ENCODE measurements at regions not wholly inside any gene's neighbourhood (a gene's known extent, or its start where the extent isn't known, plus 50 kb on each side); places are given as distances from the start of the nearest gene placed in this dataset.

DNA sequence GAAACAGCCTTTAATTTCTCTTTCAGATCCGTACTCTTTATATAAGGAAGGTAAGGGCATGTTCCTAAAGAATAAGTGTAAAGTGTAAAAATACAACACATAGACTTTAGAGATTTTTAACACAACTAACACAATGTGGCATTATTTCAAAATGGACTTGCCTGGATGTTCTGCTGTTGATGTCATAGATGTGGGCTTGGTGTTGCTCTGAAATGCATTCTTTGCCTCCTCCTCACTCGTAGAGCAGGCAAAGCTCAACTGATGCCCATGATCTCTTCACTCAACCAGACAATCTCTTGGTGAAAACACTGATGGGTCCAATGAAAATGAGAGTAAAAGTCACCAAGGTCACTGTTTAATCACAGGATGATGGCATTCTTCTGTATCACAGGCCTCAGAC lies 174.2 kb upstream of the TCERG1L start:
- DNase-seq (ENCODE audit: low spot score): no peak

GRCh38 chr10:131487822-131488221 lies 176.3 kb upstream of the TCERG1L start:
- no peak for DNase-seq (ENCODE audit: low spot score)

- no peak for DNase-seq (ENCODE audit: low spot score)
Measured at GRCh38 chr10:131490991-131491594, 179.6 kb upstream of the TCERG1L start.

- DNase-seq (ENCODE audit: low spot score): no peak
Measured at GRCh38 chr10:131492211-131492857, 180.8 kb upstream of the TCERG1L start.

DNA sequence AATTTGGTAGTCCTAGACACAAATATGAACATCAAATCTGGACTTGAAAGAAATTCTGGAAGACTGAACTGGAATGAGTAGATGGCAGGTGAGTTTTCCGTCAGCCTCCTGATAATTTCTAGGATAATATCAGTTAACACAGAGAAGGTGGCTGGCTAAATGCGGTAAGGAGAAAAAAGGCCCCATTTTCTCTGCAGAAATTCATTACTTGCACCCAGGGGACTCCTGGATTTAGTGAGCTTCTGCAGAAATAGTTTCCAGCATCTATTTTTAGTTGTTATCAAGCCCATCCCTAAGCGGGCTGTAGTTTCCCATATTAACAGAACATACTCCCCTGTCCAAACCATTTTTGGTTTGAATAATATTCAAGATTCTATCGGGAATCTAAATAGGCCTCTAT lies 181.9 kb upstream of the TCERG1L start:
- no peak for DNase-seq (ENCODE audit: low spot score)

DNA sequence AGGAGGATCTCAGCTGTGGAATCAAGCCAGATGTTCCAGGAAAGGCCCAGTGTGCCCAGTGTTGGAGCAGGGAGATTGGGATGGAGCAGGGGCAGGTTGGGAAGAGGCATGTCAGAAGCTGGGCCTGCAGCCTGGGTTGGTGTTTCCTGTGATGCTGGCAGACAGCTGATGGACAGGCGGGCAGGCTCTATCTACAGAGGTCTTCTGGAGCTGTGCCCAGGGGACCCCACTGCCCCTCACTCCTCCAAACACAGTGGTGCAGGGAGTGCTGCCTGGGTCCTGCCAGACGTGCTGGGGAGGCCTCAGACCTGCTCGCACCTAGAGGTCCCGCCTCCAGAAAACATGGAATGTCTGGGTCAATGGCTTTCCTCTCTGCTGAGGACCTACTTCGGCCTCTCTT lies 182.9 kb upstream of the TCERG1L start:
- DNase-seq (ENCODE audit: low spot score): no peak

DNA sequence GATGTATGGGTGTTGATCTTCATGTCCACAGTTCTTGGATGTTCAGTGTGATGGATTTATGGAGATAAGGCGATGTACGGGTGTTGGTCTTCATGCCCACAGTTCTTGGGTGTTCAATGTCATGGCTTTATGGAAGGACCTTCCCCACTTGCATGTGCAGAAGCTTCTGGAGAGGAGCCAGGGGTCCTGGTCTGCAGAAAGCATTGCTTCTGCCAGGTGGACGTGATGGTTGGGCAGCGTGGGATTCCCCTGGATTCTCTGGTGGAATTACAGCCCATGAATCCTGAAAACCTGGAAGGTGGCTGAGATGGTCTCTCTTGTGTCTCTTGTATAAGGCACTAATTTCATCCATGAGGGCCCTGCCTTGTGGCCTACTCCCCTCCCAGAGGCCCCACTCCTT lies 183.7 kb upstream of the TCERG1L start:
- DNase-seq (ENCODE audit: low spot score): no peak

DNA sequence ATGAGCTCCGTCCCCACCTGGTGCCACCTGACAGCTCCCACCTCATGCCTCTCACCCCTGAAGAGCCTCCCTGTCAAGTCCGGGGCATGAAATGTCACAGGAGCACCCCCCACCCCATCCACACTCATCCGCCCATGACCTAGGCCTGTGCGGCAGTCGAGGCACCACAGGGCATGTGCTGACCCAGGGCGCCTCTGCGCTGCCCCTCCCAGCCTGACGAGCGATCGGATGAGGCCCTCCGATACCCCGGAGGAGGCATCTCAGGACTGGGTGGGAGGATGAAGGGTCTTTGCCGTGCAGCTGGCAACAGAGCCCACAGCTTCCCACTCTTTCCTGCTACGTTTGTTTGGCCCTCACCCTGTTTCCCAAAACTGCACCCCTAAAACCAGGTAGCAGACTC lies 184.4 kb upstream of the TCERG1L start:
- DNase-seq (ENCODE audit: low spot score): no peak

- no peak for DNase-seq (ENCODE audit: low spot score)
Measured at GRCh38 chr10:131496351-131497052, 185.0 kb upstream of the TCERG1L start.

DNA sequence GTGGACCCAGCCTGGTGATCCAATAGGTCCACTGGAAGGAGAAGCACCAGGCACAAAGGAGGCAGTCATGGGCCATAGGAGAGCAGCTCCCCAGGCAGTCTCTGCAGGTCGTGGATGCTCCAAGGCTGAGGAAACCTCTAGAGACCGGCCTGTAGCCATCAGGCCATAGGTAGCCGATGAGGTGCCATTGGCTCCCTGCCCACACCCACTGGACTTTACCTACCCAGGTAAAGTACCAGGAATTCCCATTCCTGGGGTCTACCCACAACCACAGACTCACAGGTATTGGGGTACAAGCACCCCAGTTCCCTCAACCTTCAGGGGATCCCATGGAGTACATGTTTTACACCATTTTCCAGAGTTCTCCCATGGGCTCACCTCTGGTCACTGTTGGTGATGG lies 188.0 kb upstream of the TCERG1L start:
- DNase-seq (ENCODE audit: low spot score): no peak

GRCh38 chr10:131500181-131500580 lies 188.7 kb upstream of the TCERG1L start:
- no peak for DNase-seq (ENCODE audit: low spot score)

DNA sequence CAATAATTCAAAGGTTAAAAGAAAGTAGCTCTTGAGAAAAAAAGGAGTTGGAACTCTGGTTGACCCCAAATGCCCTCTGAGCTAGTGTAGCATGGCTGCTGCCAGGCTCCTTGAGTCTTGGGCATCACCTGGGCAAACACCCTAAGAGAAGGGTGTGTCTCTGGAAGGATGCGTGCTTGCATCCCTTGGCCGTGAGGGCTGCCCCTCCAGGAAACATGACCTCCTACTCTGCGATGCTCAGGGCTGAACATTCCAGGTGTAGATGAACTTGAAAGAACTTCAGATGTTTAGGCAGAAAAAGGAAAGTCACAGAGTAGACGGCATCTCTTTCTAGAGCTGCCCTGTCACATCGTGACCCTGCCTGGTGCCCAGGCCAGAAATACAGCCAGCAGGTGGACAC lies 189.4 kb upstream of the TCERG1L start:
- DNase-seq (ENCODE audit: low spot score): no peak

GRCh38 chr10:131503992-131504391 lies 192.5 kb upstream of the TCERG1L start:
- DNase-seq (ENCODE audit: low spot score): no peak

DNA sequence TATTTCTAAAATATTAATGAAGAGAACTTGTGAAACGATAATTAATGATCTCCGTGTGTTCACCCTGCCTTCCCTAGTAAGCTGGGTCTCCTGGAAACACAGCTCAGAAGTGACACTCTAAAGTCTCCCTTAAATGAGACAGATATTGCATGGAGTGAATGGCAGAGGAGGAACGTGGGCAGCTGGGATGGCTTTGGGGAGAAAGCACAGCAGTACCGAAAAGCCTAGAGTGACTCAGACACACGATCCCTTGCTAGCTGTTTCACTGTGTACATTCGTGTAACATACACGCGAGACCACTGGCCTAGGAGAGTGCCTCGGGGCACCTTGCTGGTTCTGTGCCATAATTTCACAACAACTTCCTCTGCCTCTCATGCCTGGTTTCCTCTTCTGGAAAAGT lies 199.9 kb upstream of the TCERG1L start:
- no peak for DNase-seq (ENCODE audit: low spot score)

GRCh38 chr10:131512852-131513251 lies 201.3 kb upstream of the TCERG1L start:
- DNase-seq (ENCODE audit: low spot score): no peak

GRCh38 chr10:131513445-131513844 lies 201.9 kb upstream of the TCERG1L start:
- no peak for DNase-seq (ENCODE audit: low spot score)

GRCh38 chr10:131513901-131514300 lies 202.4 kb upstream of the TCERG1L start:
- DNase-seq (ENCODE audit: low spot score): no peak

DNA sequence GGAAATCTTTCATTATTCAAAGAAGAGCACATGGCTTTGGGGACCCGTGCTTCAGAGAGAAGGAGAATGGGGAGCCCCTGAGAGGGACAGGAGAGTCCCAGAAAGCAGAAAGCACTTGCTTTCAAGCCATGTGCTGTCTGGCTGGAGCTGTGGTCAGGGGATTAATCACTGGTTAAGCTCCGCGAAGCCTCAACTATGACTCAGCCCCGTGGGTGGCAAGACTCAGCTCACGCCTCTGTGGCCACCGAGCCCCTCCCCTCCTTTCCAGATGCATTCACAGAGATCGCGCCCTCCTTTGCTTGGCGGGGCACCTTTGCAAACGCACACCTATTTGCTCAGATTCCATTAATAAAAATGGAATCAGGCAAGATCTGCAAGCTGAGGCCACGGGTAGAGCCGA lies 202.9 kb upstream of the TCERG1L start:
- DNase-seq (ENCODE audit: low spot score): no peak

GRCh38 chr10:131516285-131516684 lies 204.8 kb upstream of the TCERG1L start:
- no peak for DNase-seq (ENCODE audit: low spot score)

- no peak for DNase-seq (ENCODE audit: low spot score)
Measured at GRCh38 chr10:131517781-131518180, 206.3 kb upstream of the TCERG1L start.

DNA sequence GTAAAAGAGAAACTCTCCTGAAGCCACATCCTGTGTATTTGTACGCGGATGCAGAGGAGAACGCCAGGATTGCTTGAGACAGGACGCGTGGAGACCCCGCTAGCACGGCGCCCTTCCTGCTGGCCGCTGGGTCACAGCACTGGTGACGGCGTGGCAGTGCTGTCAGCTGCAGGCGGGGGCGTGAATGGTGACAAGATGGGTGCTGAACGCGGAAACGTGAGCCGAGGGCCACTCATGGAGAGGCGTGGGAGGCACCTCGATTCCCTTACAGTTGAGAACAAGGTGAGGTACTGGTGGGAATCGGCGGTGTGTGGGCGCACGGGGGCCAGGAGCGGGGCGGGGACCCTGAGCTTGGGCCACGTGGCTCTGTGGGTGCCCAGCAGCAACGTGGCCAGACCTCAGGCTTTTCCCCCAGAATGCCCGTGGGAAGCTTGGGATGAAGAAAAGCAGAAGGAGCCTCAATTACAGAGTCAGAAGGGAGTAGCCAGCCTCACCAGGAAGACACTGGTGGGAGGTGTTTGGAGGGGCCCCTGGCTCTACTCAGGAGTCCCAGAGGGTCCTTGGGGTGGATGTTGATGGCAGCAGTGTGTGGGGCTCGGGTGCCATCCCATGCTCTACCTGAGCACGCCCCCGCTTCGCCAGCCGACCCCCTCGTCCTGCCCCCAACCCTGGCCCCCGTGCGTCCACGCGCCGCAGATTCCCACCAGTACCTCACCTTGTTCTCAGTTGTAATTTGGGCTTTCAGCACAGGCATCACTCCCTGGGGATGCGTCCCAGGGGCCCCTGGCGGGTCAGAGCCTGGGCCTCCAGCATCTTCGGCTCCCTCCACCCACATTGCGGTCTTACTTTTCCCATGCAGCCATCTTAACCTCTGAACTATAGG lies 208.4 kb upstream of the TCERG1L start:
- no peak for DNase-seq (ENCODE audit: low spot score)
